ENCODE measurements at regions not wholly inside any gene's neighbourhood (a gene's known extent, or its start where the extent isn't known, plus 50 kb on each side); places are given as distances from the start of the nearest gene placed in this dataset.
"Not testable (repeated sequence)": the region's sequence is repeated elsewhere in the genome, so short reads cannot be mapped to it uniquely, and the experiment has no call there.

DNA sequence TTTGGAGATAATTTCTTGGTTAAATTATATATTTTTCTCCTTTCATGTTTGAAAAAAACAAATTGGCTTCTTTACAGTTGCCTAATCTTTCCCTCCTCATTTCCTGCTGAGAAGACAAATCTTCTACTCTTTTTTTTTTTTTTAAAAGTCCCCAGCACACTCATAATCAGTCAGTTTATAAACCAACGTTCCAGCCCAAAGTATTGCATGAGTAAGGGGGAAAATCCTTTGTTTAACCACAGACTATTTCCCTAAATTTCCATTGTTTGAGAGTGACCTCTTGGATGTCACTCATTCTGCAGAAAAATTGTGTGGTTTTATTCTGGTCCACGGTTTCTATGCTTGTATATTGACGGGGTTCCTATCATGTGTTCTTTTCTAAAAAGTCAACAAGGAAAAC, 55.1 kb upstream of the TLR4 start:
- DNase-seq, result no peak

DNA sequence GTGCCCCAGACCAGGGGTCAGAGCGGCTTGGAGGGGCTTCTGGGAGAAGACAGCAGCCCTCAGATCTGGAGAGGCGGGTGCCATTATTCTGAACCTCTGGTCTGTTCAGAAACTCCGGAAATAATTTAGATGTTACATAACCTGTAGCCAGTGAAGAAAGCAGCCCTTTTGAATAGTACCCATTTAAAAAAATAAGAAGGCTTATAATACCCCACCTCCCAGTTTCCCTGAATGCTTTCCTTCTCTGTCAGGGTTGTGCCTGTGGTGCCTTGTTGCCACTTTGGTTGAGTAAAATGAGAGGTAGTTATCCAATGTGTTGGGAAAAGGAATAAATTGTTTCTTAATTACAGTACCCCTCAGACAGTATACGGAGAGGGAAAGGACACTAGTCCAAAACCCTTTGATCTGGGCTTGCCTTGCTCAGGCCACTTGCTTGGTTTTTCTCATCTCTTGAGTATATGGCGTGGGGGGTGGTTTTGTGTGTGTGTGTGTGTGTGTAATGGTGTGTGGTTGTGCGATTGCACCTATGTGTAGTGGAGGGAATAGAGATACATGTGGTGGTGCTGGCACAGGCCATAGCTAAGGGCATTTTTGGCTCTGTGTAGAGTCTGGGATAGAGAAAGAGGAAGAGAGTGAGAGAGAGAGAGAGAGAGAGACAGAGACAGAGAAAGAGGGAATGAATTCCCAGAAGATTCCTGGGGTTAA, 59.1 kb upstream of the TLR4 start:
- DNase-seq, result no peak

DNA sequence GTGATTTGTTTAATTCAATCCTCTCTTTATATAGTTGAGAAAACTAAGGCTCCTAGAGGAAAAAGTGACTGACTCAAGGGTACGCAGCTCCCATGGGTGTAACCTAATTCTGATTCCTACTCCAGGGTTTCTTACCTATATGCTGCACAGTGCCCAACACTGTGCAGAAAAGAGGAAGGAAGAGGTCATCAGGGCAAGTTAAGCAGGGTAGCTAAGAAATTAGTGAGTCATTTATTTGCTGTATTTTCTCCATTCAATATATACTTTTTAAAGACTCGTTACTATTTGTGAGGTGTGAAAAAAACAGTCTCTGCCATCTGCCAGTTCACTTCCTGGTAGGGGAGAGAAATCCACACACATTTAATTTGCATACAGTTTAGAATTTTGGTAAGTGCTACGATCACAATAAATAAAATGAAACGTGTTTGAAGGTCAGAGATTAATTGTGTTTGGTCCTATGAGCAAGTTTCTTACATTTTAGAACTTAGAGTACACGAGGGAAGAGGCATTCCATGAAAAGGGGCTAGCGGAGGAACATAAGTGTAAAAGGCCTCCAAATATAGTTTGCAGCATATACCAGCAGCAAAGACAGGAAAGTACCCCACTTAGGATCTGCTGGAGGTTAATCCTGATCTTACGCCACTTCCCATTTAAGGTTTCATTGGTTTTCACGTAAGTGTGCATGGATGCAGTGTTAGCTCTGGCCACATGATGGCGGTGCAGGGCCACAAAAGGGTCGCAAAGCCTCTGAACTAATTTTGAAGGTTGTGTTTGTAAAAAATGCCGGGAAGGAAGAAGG, 59.9 kb upstream of the TLR4 start:
- DNase-seq, result peak; percentile 30

DNA sequence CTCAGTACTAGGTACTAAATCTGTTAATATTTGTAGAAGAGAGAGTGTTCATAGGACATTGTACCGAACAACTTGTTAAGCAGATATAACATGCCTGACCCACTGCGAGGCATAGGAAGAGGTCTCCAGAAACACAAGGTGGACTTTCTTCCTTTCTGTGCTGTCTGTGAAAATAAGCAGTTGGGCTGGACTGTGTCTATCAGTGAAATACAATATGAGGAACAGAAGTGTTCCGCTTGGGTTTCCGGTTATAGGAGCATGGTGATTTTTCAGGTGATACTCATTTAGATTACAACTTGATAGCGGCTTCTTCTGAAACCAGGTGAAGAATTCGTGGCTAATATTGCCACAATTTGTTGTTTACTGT, 60.9 kb upstream of the TLR4 start:
- no peak for DNase-seq

DNA sequence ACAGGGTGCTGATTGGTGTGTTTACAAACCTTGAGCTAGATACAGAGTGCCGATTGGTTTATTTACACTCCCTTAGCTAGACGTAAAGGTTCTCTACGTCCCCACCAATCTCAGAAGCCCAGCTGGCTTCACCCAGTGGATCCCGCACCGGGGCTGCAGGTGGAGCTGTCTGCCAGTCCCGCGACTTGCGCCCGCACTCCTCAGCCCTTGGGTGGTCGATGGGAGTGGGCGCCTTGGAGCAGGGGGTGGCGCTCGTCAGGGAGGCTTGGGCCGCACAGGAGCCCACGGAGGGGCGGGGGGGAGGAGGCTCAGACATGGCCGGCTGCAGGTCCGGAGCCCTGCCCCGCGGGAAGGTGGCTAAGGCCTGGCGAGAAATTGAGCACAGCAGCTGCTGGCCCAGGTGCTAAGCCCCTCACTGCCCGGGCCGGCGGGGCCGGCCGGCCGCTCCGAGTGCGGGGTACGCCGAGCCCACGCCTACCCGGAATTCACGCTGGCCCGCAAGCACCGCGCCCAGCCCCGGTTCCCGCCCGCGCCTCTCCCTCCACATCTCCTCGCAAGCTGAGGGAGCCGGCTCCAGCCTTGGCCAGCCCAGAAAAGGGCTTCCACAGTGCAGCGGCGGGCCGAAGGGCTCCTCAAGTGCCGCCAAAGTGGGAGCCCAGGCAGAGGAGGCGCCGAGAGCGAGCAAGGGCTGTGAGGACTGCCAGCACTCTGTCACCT, 61.5 kb upstream of the TLR4 start:
- not testable (repeated sequence) for DNase-seq

DNA sequence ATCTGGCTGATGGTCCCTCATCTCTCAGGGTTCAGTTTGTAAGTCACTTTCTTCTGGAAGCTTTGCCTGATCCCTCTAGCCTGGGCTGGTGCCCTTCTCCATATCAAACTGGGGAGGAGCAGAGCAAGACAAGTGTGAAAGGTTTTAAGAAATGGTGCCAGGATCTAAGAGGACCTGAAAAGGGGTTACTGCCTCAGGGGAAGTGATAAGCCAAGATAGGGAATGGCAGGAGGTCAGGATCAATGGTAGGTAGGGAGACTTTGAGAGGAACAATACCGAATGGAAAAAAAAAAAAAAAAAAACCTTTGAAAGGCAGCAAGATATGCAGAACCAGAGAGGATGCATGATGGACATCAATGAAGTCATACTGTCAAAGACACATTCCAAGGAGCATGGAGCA, 67.5 kb upstream of the TLR4 start:
- DNase-seq, result no peak

DNA sequence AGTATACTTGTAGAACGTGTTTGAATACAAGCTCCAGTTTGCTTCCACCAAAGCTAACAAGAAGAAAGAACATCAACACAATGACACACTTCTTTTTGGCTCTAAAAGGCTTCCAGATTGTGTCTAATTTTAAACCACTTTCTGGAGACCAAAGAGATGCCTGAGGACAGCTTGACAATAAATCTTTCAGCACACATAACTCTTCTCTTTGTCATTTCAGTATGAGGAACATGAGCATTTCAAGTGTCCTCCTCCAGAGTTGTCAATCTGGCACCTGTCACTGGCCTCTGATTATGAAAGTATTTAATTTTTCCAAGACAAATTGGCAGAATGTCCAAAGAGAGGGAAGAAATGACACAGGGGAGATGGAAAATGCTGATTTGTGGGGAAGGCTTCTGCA, 79.0 kb upstream of the TLR4 start:
- no peak for DNase-seq

DNA sequence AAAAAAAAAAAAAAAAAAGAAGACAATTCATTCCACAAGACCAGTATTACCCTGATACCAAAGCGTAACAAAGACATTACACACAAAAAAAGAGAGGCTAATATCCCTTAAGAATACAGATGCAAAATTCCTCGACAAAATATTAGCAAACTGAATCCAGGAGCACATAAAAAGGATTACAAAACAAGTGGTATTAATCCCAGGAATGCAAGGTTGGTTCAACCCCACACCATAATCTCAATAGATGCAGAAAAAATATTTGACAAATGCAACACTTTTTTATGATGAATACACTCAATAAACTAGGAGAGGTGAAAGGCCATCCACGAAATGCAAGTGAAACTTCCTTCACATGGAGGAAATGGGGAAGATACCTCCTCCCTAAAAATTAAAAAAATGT, 80.1 kb upstream of the TLR4 start:
- DNase-seq, result no peak

DNA sequence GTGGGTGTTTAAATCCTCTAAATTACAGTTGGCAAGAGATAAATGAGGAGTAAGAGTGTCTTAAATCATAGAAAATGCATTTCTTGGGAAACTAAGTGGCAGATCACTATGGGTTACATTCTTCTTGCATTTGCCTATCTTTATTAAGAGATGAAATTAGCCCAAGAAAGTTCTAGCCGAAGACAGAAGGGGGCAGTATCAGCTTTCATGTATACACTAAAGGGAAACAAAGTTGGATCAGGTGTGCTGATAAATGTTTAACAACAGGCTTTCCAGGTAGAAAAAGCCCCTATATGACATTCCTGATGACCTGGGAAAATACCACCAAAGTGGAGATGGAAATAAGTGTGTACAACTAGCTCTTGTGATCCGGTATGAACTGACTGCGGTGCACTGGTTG, 81.9 kb upstream of the TLR4 start:
- no peak for DNase-seq

DNA sequence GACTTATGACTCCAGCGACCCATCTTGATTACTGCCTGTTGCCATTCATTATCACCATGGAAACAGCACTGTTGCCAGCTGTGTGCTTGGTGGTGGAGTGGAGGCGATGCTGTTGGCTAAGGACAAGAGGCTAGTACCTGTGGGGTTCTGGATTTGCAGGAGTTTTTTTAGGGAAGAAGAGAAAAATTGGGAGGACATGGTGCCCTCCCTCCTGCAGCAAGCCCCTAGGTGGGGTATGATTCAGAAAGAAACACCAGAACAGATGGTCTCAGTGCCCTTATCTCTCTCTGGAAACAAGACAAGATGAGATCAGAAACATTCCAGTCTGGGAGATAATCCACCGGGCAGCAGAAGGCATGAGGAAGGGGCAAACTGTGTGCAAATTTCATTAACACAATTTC, 87.8 kb upstream of the TLR4 start:
- no peak for DNase-seq

DNA sequence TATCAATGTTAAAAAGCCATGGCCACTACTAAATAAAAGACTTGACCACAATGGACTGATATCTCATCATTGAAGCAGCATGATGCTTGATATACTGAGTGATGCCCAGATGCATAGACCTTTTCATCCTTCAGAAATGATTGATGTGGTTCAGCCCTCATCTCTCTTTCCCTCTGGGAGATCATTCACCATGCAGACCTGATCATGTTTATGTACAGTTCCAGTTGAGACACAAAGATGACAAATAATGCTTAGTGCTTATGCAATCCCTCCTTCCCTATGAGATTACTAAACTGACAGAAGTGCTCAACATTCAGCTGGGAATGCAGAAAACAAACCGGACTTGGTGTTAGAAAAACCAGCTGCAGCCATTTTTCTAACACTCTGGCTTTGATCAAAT, 91.9 kb upstream of the TLR4 start:
- DNase-seq, result no peak

DNA sequence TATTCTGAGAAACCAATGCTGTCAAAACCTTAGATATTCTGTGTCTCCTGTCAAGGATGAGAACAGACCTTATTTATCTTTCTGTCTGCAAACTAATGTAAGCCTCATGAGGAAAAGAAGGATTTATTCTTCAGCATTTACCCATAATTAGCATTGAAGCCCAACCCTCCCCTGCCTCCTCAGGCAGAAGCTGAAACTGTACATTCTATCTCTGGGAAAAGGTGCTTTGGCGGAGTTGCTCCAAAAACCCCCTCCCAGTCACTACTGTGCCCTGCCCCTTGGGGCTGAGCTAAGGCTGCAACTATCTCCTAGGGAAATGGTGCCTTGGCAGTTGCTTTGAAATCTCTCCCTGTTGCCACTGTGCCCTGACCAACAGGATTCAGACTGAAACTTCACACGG, 106.2 kb upstream of the TLR4 start:
- no peak for DNase-seq

DNA sequence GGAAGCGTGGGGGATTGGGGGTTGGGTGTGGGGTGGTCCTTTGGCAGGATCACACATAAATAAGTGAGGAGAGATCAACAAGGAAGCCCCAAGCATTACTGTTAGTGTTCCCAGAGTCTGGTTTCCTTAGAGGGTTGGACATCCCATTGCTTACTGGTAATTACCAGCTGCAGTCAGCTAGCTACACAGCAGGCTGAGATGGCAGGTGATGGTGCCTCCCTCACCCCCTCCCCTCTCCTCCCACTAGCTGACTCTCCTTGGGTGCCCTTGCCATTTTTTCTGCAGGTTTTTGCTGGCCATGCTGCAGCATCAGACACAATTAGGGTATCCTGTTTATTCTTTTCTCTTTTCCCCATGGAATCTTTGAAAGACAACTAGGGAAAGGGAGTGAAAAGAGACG, 107.5 kb upstream of the TLR4 start:
- DNase-seq, result no peak

DNA sequence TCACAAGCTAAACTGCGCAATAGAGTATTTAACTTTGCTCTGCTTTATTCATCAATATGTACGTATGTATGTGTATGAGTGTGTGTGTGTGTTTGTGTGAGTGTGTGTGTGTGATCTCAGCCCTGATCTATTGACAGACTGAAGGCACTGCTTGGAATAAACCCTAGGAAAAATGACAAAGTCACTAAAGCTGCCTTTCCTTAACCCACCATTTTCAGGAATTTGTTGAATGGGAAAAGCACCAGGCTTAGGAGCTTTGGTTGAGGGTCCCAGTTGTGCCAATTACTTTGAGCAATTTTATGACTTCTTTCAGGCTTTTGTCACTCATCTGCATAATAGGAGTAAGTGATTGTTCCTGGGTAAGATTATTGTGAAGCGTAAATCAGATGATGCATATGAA, 108.6 kb upstream of the TLR4 start:
- no peak for DNase-seq

DNA sequence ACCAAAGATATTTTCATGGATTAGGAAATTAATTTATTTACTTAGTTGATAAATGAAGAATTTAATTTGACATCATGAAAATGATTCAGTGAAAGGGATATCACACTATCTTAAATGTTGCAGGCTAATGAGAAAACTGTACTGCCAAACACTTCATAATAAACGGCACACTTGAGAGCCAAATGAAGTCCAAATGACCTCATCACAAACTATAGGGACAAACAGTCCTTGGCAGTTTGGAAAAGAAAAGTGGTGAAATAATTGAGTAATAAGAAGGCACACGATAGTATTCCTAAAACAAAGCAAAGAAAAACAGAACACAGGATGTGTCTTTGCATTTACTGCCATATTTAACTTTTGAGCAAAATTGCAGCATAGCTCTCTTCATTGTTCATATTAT, 116.9 kb upstream of the TLR4 start:
- no peak for DNase-seq

DNA sequence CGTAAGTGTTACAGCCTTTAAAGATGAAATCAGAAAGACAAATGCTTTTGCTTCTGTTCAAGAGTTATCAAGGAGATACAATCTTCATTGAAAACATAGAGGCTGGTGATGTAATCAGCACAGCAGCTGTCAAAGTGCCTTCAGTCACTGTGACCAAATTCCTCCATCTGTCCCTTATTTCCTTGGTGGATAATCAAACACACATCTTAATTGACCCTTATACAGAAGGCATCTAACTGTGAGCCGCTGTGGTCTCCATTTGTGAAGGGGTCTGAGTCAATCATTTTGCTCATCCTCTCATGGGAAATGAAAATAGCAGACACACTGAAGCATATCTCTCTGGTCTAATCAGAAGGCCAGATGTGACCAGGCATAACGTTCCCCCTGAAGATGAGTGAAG, 130.1 kb upstream of the TLR4 start:
- no peak for DNase-seq

DNA sequence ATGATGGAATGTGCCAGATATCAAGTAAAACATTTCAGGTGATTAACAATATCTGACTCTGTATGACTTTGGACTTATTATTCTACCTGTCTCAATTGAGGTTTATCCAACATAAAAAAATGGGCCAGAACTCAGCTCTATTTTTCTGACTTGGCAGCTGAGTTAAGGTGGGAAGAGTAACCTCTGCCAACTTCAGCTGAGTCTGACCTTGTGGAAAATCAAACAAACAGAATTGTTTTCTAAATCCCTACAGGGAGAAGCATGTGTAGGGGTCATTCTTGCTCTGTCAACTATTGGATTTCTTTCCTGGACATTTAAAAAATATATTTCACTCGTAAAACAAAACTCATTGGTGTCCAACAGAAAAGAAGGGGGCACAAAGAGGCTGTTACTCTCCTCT, 139.4 kb upstream of the TLR4 start:
- DNase-seq, result no peak

DNA sequence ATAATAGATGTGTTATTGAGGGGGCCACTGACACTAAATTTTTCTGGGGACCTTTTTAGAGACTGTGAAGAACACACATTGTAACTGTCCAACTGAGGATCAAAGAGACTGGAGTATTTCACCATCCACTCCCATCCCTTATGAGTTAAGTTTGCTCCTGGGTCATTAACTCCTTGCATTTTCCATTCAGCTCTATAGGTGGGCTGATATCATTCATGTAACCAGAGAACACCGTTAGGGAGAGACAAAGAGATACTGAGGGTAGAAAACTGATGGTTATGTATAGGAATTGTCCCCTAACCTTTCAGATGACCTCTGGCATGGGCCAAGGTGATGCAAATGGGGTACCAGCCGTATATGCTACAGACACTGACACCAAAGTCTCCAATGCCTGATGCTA, 142.4 kb upstream of the TLR4 start:
- DNase-seq, result no peak

DNA sequence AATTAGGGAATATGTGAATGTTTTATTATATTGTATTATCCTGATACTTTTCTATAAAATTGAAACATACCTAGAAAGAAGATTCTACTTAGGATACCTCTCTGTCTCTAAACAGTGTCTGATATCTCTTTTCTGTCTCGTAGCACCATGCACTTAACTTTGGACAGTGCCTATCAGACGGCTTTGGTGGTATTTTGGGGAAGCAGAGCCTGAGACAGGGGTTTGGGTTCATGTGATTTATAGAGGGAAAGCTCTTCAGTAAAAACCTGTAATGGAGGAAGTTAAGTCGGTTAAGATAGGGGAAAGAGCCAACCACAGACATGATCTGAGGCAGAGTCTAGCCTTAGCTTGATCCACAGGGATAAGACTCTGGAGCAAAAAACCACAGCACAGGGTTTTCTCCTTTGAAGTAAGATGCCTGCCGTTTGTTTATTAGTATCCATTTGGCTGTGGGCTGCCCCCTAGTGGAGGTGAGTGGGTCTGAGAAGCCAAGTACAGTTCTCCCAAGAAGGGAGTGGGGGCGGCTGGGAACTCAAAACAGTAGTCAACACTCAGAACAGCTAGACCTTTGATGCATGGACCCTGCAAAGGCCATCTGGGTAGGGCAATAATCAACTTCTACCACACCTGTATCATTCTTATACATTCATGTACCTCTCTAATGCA, 141.2 kb upstream of the ASTN2 start:
- DNase-seq, result no peak

DNA sequence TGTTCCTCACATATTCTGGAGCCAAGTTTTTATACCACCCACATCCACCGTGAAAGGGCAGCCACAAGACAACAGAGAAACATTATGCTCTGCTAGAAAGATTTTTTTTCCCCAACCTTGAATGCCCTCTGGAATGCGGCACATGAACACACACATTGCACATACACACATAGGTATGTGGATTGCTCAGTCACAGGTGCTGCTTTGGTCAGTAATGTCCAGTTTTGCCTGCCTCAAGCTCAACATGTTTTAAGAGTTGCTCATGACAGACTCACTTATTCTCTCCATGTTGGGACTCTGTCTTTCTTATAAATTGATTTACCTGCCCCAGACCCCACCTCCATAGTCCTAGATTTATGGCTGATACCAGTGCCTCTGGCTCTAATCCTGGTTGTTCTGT, 138.0 kb upstream of the ASTN2 start:
- no peak for DNase-seq

DNA sequence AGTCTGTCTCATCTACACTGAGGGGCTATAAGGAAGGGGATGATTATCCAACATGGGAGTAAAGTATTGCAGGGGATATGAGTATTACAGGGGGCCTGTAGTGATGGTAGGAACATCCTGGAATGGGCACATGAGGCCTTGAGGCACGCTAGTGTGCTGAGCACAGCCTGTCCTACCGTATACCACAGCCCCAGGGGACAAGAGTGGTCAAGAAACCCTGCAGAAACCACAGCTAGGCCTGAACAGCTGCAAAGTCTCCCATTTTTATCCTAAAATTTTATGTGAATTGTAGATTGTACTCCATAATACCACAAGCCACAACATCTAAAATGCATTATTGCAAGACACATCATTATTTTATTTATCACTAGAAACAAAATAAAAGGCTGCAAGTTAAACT, 136.3 kb upstream of the ASTN2 start:
- no peak for DNase-seq

DNA sequence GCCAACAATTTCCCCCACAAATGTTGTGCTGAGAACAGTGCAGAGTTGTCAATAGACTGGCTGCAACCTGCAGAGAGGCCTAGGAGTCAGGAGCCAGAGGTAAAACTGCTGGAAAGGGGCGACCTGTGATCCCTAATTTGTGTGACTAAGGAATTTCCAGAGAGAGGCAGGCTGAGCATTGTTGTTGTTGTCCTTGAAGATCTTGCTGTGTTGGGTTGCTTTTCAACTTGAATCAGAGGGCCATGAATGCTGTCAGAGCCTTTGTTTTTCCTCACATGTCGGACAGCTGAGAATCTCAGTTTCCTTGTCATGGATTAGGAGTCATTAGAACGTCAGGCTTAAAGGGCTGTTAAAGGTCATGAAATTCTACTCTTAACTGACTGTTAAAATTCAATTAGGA, 134.6 kb upstream of the ASTN2 start:
- no peak for DNase-seq

DNA sequence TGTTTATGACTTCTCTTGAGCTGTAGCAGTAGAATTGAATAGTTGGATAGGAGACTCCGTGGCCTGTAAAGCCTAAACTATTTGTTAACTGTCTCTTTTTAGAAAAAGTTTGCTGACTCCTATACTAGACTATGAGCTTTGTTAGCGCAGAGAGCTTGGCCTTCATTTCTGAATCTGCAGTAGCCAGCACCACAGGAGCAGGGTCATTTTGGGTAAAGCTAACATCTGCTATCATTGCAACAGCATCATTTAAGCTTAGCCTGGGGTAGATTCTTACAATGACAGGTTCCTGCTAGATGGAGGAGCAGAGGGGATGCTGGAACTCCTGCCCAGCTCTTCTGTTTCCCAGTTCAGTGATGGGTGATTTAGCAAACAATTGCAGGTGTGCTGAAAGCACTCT, 133.7 kb upstream of the ASTN2 start:
- no peak for DNase-seq

DNA sequence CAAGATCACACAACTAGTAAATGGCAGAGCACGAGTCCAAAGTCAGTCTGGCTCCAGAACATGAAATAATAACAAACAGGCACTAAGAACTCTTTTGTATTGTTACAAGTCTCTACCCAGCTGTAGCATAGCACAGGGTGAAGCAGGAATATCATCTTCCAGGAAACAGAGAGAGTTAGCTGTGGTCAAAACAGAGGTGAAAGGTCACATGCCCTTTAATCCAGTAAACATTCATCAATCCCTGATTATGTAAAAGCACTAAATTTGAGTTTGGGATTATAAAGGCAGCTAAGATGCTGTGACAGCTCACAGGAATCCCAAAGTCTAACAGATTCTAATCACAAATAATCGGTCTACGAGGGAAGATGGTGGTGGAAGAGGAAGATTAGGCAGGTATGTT, 133.0 kb upstream of the ASTN2 start:
- DNase-seq, result no peak

Data from NCI-H2081 treated with DMSO at 0.1 percent for 48 hours (cell line).